SK-N-SH (cell line): ENCODE measurements at regions not wholly inside any gene's neighbourhood (a gene's known extent, or its start where the extent isn't known, plus 50 kb on each side); places are given as distances from the start of the nearest gene placed in this dataset.

ENCODE experiments used
- CTCF ChIA-PET: fragments of 300-600, 350-600 bp; formaldehyde crosslinking; extraction: SDS; loops from one replicate; lab custom pipeline; 2021; lab: Yijun Ruan, JAX
- POLR2A ChIA-PET: fragments of 350-600 bp; sonication (Branson Sonifier 250); formaldehyde crosslinking; extraction: SDS; loops from one replicate; lab custom pipeline; 2020; ENCODE audit warnings: antibody characterized with exemption, inconsistent platforms; lab: Yijun Ruan, JAX
- DNase-seq: peaks from one replicate; pipeline ENCODE4 v3.0.0; 2012
- H2AFZ ChIP-seq: fragments of 200-600 bp; sonication (generic); 2 replicates; pipeline ENCODE4 v1.8.1; 2016; ENCODE audit warnings: antibody characterized with exemption, mild to moderate bottlenecking, low read depth
- H3F3A ChIP-seq: fragments of 200-600 bp; sonication (generic); replicated peaks from 2 replicates; pipeline ENCODE3; 2016; ENCODE audit warnings: antibody characterized with exemption, mild to moderate bottlenecking; ENCODE audit not compliant: insufficient read depth
- H3K27ac ChIP-seq, 2 experiments: fragments of 200-500 bp in 1 of 2; fragments of 200-600 bp in 1 of 2; sonication (Bioruptor generic) in 1 of 2; sonication (generic), shearing (Covaris generic) in 1 of 2; 2 replicates each; pipeline versions ENCODE4 v1.5.1 to v1.6.1; 2014 to 2016; ENCODE audit warnings: low read depth in 2 of 2, inconsistent platforms in 1 of 2, low read length in 1 of 2, mild to moderate bottlenecking in 1 of 2, mixed read lengths in 1 of 2
- H3K27me3 ChIP-seq: fragments of 200-600 bp; sonication (generic), shearing (Covaris generic); 2 replicates; pipeline ENCODE4 v1.6.1; 2016; ENCODE audit warnings: mixed run types; ENCODE audit not compliant: insufficient read depth
- H3K36me3 ChIP-seq, 2 experiments: fragments of 200-500 bp in 1 of 2; fragments of 200-600 bp in 1 of 2; sonication (Bioruptor generic) in 1 of 2; sonication (generic) in 1 of 2; replicated peaks in 1 of 2; 2 replicates each; pipeline versions ENCODE3 to v1.5.1; 2014 to 2016; ENCODE audit warnings: low read length in 1 of 2, mild to moderate bottlenecking in 1 of 2; ENCODE audit not compliant: insufficient read depth in 2 of 2, control insufficient read depth in 1 of 2
- H3K4me1 ChIP-seq, 2 experiments: fragments of 200-500 bp in 1 of 2; fragments of 200-600 bp in 1 of 2; sonication (Bioruptor generic) in 1 of 2; sonication (generic), shearing (Covaris generic) in 1 of 2; 2 replicates each; pipeline versions ENCODE4 v1.5.1 to v1.6.1; 2014 to 2016; ENCODE audit warnings: low read depth in 1 of 2, low read length in 1 of 2, mixed run types in 1 of 2; ENCODE audit not compliant: insufficient read depth in 2 of 2, control insufficient read depth in 1 of 2
- H3K4me2 ChIP-seq: fragments of 200-600 bp; sonication (generic), shearing (Covaris generic); 2 replicates; pipeline ENCODE4 v1.6.1; 2017; ENCODE audit warnings: mixed run types
- H3K4me3 ChIP-seq, 2 experiments: fragments of 200-500 bp in 1 of 2; fragments of 200-600 bp in 1 of 2; sonication (Bioruptor generic) in 1 of 2; sonication (generic), shearing (Covaris generic) in 1 of 2; 2 replicates each; pipeline versions ENCODE4 v1.5.1 to v1.8.1; 2014 to 2016; ENCODE audit warnings: low read depth in 2 of 2, inconsistent platforms in 1 of 2, low read length in 1 of 2, mild to moderate bottlenecking in 1 of 2, mixed read lengths in 1 of 2, moderate library complexity in 1 of 2
- H3K79me2 ChIP-seq: fragments of 200-600 bp; sonication (generic); 2 replicates; pipeline ENCODE4 v1.8.1; 2017; ENCODE audit warnings: mild to moderate bottlenecking; ENCODE audit not compliant: insufficient read depth
- H3K9ac ChIP-seq: fragments of 200-600 bp; sonication (generic); 2 replicates; pipeline ENCODE4 v1.6.1; 2017; ENCODE audit warnings: mixed run types
- H3K9me2 ChIP-seq: fragments of 200-600 bp; sonication (generic); 2 replicates; pipeline ENCODE4 v1.6.1; 2017; ENCODE audit warnings: mixed run types
- H3K9me3 ChIP-seq: fragments of 200-600 bp; sonication (generic); 2 replicates; pipeline ENCODE4 v1.6.1; 2017; ENCODE audit warnings: mixed run types, mild to moderate bottlenecking, moderate library complexity
- H4K20me1 ChIP-seq: fragments of 200-600 bp; sonication (generic); 2 replicates; pipeline ENCODE4 v1.6.1; 2017; ENCODE audit warnings: mild to moderate bottlenecking, mixed run types; ENCODE audit not compliant: insufficient read depth
- CHD2 ChIP-seq: fragments of 150-350 bp; IDR thresholded peaks from 2 replicates; pipeline ENCODE4 v1.6.1; 2018; ENCODE audit warnings: low read length; ENCODE audit not compliant: partially characterized antibody
- CTCF ChIP-seq: fragments of 200-600 bp; sonication (generic); IDR thresholded peaks from 2 replicates; pipeline ENCODE4 v1.6.1; 2017; ENCODE audit warnings: antibody characterized with exemption, mild to moderate bottlenecking, moderate library complexity
- ELF1 ChIP-seq: IDR thresholded peaks from 2 replicates; pipeline ENCODE4 v1.4.0; 2012
- FOSL2 ChIP-seq: IDR thresholded peaks from 2 replicates; pipeline ENCODE4 v1.4.0; 2012; ENCODE audit warnings: low read depth, mild to moderate bottlenecking, moderate library complexity, borderline replicate concordance
- FOXM1 ChIP-seq: IDR thresholded peaks from 2 replicates; pipeline ENCODE4 v1.4.0; 2012; ENCODE audit warnings: low read depth, mild to moderate bottlenecking
- GATA2 ChIP-seq: sonication (generic); formaldehyde crosslinking; IDR thresholded peaks from 2 replicates; pipeline ENCODE4 v1.5.0; 2020; ENCODE audit warnings: mild to moderate bottlenecking, missing genetic modification reagents
- MAX ChIP-seq: IDR thresholded peaks from 2 replicates; pipeline ENCODE4 v1.4.0; 2012; ENCODE audit warnings: low read depth
- MXI1 ChIP-seq: IDR thresholded peaks from 2 replicates; pipeline ENCODE4 v1.6.1; 2012; ENCODE audit warnings: mild to moderate bottlenecking, low read depth, low read length, improper control_type of control experiment
- NFIC ChIP-seq: IDR thresholded peaks from 2 replicates; pipeline ENCODE4 v1.4.0; 2012; ENCODE audit warnings: borderline replicate concordance
- POLR2AphosphoS5 ChIP-seq: IDR thresholded peaks from 2 replicates; pipeline ENCODE4 v1.6.1; 2012; ENCODE audit warnings: low read depth, low read length
- RAD21 ChIP-seq: IDR thresholded peaks from 2 replicates; pipeline ENCODE4 v1.6.1; 2012; ENCODE audit warnings: mild to moderate bottlenecking, low read length
- RCOR1 ChIP-seq: fragments of 150-350 bp; IDR thresholded peaks from 2 replicates; pipeline ENCODE4 v1.6.1; 2017; ENCODE audit warnings: antibody characterized with exemption, low read length
- REST ChIP-seq: IDR thresholded peaks from 2 replicates; pipeline ENCODE4 v1.6.1; 2012; ENCODE audit warnings: mild to moderate bottlenecking, low read depth, low read length, moderate library complexity
- RXRA ChIP-seq: IDR thresholded peaks from 2 replicates; pipeline ENCODE4 v1.4.0; 2012; ENCODE audit warnings: low read depth, mild to moderate bottlenecking, borderline replicate concordance
- TCF12 ChIP-seq: IDR thresholded peaks from 2 replicates; pipeline ENCODE4 v1.4.0; 2012
- TEAD4 ChIP-seq: IDR thresholded peaks from 2 replicates; pipeline ENCODE4 v1.4.0; 2012; ENCODE audit warnings: mild to moderate bottlenecking, borderline replicate concordance; ENCODE audit not compliant: insufficient read depth
- USF1 ChIP-seq: IDR thresholded peaks from 2 replicates; pipeline ENCODE4 v1.4.0; 2012; ENCODE audit warnings: low read depth, borderline replicate concordance
- WGBS: methylation state at CpG from one replicate; pipeline ENCODE4 v1.1.6; 2017; ENCODE audit warnings: low lambda C conversion rate; 5-methylcytosine and 5-hydroxymethylcytosine counted together

- H4K20me1 ChIP-seq = peaks cover 21% of the 10 kb centered on the region
- no peaks in the 10 kb centered on the region for H3K9me3 ChIP-seq
- CTCF ChIA-PET = no interaction called here
- DNase-seq = no peak
- TF ChIP-seq CHD2 = no peak
- TF ChIP-seq TCF12 = 0 out of 2 replicates have a peak, but pooled peaks have one; percentile 15
- no peak overlapping the region for H3K4me2 ChIP-seq
- H3K9ac ChIP-seq = no peak overlapping the region
- H3K9me2 ChIP-seq = no peaks in the 10 kb centered on the region
- H3F3A ChIP-seq = no peaks in the 10 kb centered on the region
- peaks cover 0 to 6% of the 10 kb centered on the region in 2 experiments; a peak in 2 of 4 replicates for H3K4me1 ChIP-seq
- H3K27ac ChIP-seq = no peak overlapping the region
- no peaks in the 10 kb centered on the region for H3K27me3 ChIP-seq
- no peak overlapping the region for H3K4me3 ChIP-seq
- peaks cover 0 to 3% of the 10 kb centered on the region in 2 experiments for H3K36me3 ChIP-seq
- POLR2A ChIA-PET = no interaction called here
- peaks cover 53% of the 10 kb centered on the region for H3K79me2 ChIP-seq
- no peak overlapping the region for H2AFZ ChIP-seq
These were observed 87.8 kb downstream of the KLF12 start for GRCh38 chr13:74046431-74046830.

- Histone ChIP-seq H3K4me2 (no peak overlapping the region), H3K79me2 (peaks cover 46% of the 10 kb centered on the region), H3K9ac (no peak overlapping the region), H3K9me2 (no peaks in the 10 kb centered on the region), H3F3A (peaks cover 4% of the 10 kb centered on the region), H3K36me3 (peaks cover 0 to 3% of the 10 kb centered on the region in 2 experiments), H3K9me3 (no peaks in the 10 kb centered on the region), H2AFZ (no peak overlapping the region), H3K4me3 (no peak overlapping the region), H3K27ac (no peak overlapping the region), H4K20me1 (peaks cover 21% of the 10 kb centered on the region)
- 99% methylated on average over 6 of the region's 6 CpGs for WGBS
- ChIA-PET CTCF (no interaction called here), POLR2A (no interaction called here)
- no peak for DNase-seq
- TF ChIP-seq POLR2AphosphoS5 = no peak
- TF ChIP-seq ELF1 = no peak
- no peak for TF ChIP-seq MAX
- TF ChIP-seq GATA2 (CRISPR knock-in tag) = no peak
- no peak for TF ChIP-seq CTCF
- TF ChIP-seq, all 33 proteins: peak for 0
- no peaks in the 10 kb centered on the region for H3K27me3 ChIP-seq
- H3K4me1 ChIP-seq = peaks cover 0 to 6% of the 10 kb centered on the region in 2 experiments; a peak in 2 of 4 replicates
These were observed 88.6 kb downstream of the KLF12 start for GRCh38 chr13:74045583-74045982.

- H3K9me2 ChIP-seq = no peaks in the 10 kb centered on the region
- POLR2A ChIA-PET = no interaction called here
These were observed 91.0 kb downstream of the KLF12 start for GRCh38 chr13:74043237-74043636.

More at GRCh38 chr13:74043237-74043636, 91.0 kb downstream of the KLF12 start:
- peaks cover 0 to 3% of the 10 kb centered on the region in 2 experiments for H3K36me3 ChIP-seq
- peaks cover 37% of the 10 kb centered on the region for H3K79me2 ChIP-seq
- peaks cover 0 to 11% of the 10 kb centered on the region in 2 experiments; a peak in 2 of 4 replicates for H3K4me1 ChIP-seq
- H3K4me2 ChIP-seq = no peak overlapping the region
- H3F3A ChIP-seq = peaks cover 4% of the 10 kb centered on the region
- DNase-seq = no peak
- no peaks in the 10 kb centered on the region for H3K9me3 ChIP-seq
- H4K20me1 ChIP-seq = peaks cover 19% of the 10 kb centered on the region
- H3K27ac ChIP-seq = no peak overlapping the region
- H3K9ac ChIP-seq = no peak overlapping the region
- H3K27me3 ChIP-seq = no peaks in the 10 kb centered on the region
- TF ChIP-seq NFIC = no peak
- no peak for TF ChIP-seq FOXM1
- no peak for TF ChIP-seq FOSL2
- no peak for TF ChIP-seq TEAD4
- no peak for TF ChIP-seq CHD2
- TF ChIP-seq MXI1 = no peak
- no peak for TF ChIP-seq MAX
- no peak for TF ChIP-seq RXRA
- no peak for TF ChIP-seq USF1
- no peak for TF ChIP-seq RAD21
- TF ChIP-seq RCOR1 = no peak
- TF ChIP-seq REST = no peak
- TF ChIP-seq POLR2AphosphoS5 = no peak
- TF ChIP-seq, all 33 proteins: peak for 0
- 73% methylated on average over 5 of the region's 5 CpGs for WGBS
- Histone ChIP-seq H3K4me3 (no peak overlapping the region), H2AFZ (no peak overlapping the region)
- CTCF ChIA-PET = no interaction called here
